ENCODE measurements at regions not wholly inside any gene's neighbourhood (a gene's known extent, or its start where the extent isn't known, plus 50 kb on each side); places are given as distances from the start of the nearest gene placed in this dataset.

GRCh38 chr1:87899017-87899416 is 570.3 kb downstream of the LMO4 start:
- TF ChIP-seq CTCF (IDR thresholded peaks at IDR 0.05; ENCODE audit: low read length) = no peak
- TF ChIP-seq EZH2 (IDR thresholded peaks at IDR 0.05; ENCODE audit: borderline replicate concordance, low read length) = no peak

Data from OCI-LY1 (cell line).